ENCODE measurements at regions not wholly inside any gene's neighbourhood (a gene's known extent, or its start where the extent isn't known, plus 50 kb on each side); places are given as distances from the start of the nearest gene placed in this dataset.

DNA sequence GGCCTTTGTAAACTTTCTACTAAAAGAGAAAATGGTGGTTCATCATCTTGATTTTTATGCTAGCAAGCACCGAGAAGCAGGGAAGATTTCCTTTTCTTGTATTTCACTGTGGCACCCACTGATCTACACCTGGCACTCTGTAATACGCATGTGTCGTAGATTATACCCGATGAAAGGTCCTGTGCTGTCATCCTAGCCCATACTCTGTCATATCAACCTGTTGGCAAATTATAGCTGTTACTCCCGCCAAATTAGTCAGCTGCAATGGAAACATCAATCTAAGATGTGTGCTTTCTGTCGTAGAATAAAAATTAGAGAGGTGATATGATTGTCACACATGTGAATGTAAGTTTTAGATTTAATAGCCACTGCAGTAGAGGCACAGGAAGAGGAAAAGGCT lies 263.4 kb upstream of the PITX2 start:
- TF ChIP-seq EP300 (IDR thresholded peaks at IDR 0.05; ENCODE audit: borderline replicate concordance) (no peak), YY1 (IDR thresholded peaks at IDR 0.05; ENCODE audit: low read depth) (no peak), NFIC (IDR thresholded peaks at IDR 0.05) (no peak), EGR1 (IDR thresholded peaks at IDR 0.05) (no peak), RAD21 (IDR thresholded peaks at IDR 0.05; ENCODE audit: low read depth) (no peak)
- TF ChIP-seq, protein P1, sequence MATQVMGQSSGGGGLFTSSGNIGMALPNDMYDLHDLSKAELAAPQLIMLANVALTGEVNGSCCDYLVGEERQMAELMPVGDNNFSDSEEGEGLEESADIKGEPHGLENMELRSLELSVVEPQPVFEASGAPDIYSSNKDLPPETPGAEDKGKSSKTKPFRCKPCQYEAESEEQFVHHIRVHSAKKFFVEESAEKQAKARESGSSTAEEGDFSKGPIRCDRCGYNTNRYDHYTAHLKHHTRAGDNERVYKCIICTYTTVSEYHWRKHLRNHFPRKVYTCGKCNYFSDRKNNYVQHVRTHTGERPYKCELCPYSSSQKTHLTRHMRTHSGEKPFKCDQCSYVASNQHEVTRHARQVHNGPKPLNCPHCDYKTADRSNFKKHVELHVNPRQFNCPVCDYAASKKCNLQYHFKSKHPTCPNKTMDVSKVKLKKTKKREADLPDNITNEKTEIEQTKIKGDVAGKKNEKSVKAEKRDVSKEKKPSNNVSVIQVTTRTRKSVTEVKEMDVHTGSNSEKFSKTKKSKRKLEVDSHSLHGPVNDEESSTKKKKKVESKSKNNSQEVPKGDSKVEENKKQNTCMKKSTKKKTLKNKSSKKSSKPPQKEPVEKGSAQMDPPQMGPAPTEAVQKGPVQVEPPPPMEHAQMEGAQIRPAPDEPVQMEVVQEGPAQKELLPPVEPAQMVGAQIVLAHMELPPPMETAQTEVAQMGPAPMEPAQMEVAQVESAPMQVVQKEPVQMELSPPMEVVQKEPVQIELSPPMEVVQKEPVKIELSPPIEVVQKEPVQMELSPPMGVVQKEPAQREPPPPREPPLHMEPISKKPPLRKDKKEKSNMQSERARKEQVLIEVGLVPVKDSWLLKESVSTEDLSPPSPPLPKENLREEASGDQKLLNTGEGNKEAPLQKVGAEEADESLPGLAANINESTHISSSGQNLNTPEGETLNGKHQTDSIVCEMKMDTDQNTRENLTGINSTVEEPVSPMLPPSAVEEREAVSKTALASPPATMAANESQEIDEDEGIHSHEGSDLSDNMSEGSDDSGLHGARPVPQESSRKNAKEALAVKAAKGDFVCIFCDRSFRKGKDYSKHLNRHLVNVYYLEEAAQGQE (IDR thresholded peaks at IDR 0.05; ENCODE audit: low read depth) = no peak

All from Ishikawa (cell line).